IMR-90 (cell line): ENCODE measurements at regions not wholly inside any gene's neighbourhood (a gene's known extent, or its start where the extent isn't known, plus 50 kb on each side); places are given as distances from the start of the nearest gene placed in this dataset.
"Not testable (repeated sequence)": the region's sequence is repeated elsewhere in the genome, so short reads cannot be mapped to it uniquely, and the experiment has no call there.

ENCODE experiments used
- ATAC-seq: fragments of 200-7000 bp; cut with Tn5 transposase; 2 replicates; pipeline ENCODE4 v1.9.1; 2020; ENCODE audit warnings: low read depth, mild to moderate bottlenecking, moderate library complexity
- BruUV-seq: library from RNA; stranded (reverse); fragments of 400-500 nt; replicated peaks from 2 replicates; lab custom pipeline; 2021; lab: Mats Ljungman, UMichigan
- CTCF ChIA-PET: fragments of 300-600 bp; formaldehyde crosslinking; extraction: SDS; loops from one replicate; lab custom pipeline; 2021; ENCODE audit warnings: antibody characterized with exemption; lab: Yijun Ruan, JAX
- POLR2A ChIA-PET: fragments of 300-600 bp; sonication (Branson Sonifier 250); formaldehyde crosslinking; loops from one replicate; lab custom pipeline; 2022; ENCODE audit warnings: antibody characterized with exemption; ENCODE audit not compliant: unreplicated experiment; lab: Charles Lee
- DNase-seq: peaks from one replicate; pipeline ENCODE4 v3.0.0; 2013
- H2AFZ ChIP-seq: replicated peaks from 2 replicates; pipeline ENCODE3; 2013; ENCODE audit warnings: low read length, mild to moderate bottlenecking; ENCODE audit not compliant: poor library complexity
- H2AK5ac ChIP-seq: 2 replicates; pipeline ENCODE4 v1.6.1; 2013; ENCODE audit warnings: low read depth, low read length, inconsistent platforms
- H2AK9ac ChIP-seq: replicated peaks from 2 replicates; pipeline ENCODE3; 2013; ENCODE audit warnings: mild to moderate bottlenecking, low read depth, low read length, moderate library complexity; ENCODE audit not compliant: poor library complexity
- H2BK120ac ChIP-seq: 2 replicates; pipeline ENCODE4 v1.6.1; 2013; ENCODE audit warnings: low read depth, low read length, inconsistent platforms
- H2BK15ac ChIP-seq: 3 replicates; pipeline ENCODE4 v1.6.1; 2013; ENCODE audit warnings: low read depth, low read length, inconsistent platforms
- H2BK20ac ChIP-seq: 2 replicates; pipeline ENCODE4 v1.6.1; 2013; ENCODE audit warnings: low read depth, mild to moderate bottlenecking, inconsistent platforms, low read length, moderate library complexity
- H2BK5ac ChIP-seq: 2 replicates; pipeline ENCODE4 v1.6.1; 2013; ENCODE audit warnings: mild to moderate bottlenecking, low read depth, low read length, inconsistent platforms; ENCODE audit not compliant: poor library complexity, severe bottlenecking
- H3K14ac ChIP-seq: replicated peaks from 2 replicates; pipeline ENCODE4 v1.6.1; 2013; ENCODE audit warnings: low read depth, low read length, inconsistent platforms
- H3K18ac ChIP-seq: 2 replicates; pipeline ENCODE4 v1.6.1; 2013; ENCODE audit warnings: low read depth, low read length, control low read depth
- H3K23ac ChIP-seq: 2 replicates; pipeline ENCODE4 v1.6.1; 2013; ENCODE audit warnings: low read depth, low read length, inconsistent platforms
- H3K27ac ChIP-seq: 2 replicates; pipeline ENCODE4 v1.5.1; 2013; ENCODE audit warnings: mild to moderate bottlenecking, control low read depth, low read length; ENCODE audit not compliant: insufficient read depth
- H3K27me3 ChIP-seq: 2 replicates; pipeline ENCODE4 v1.6.1; 2013; ENCODE audit warnings: low read length; ENCODE audit not compliant: control insufficient read depth, insufficient read depth
- H3K36me3 ChIP-seq: 2 replicates; pipeline ENCODE4 v1.6.1; 2013; ENCODE audit warnings: low read length, mixed read lengths; ENCODE audit not compliant: control insufficient read depth, insufficient read depth
- H3K4ac ChIP-seq: 2 replicates; pipeline ENCODE4 v1.6.1; 2013; ENCODE audit warnings: low read depth, low read length, inconsistent platforms
- H3K4me1 ChIP-seq: 2 replicates; pipeline ENCODE4 v1.6.1; 2013; ENCODE audit warnings: low read length, mixed read lengths; ENCODE audit not compliant: control insufficient read depth, insufficient read depth
- H3K4me2 ChIP-seq: 2 replicates; pipeline ENCODE4 v1.6.1; 2013; ENCODE audit warnings: low read depth, mild to moderate bottlenecking, control low read depth, low read length, moderate library complexity
- H3K4me3 ChIP-seq: 2 replicates; pipeline ENCODE4 v1.5.1; 2013; ENCODE audit warnings: low read depth, mild to moderate bottlenecking, control low read depth, low read length, moderate library complexity; ENCODE audit not compliant: insufficient read depth
- H3K56ac ChIP-seq: 2 replicates; pipeline ENCODE4 v1.6.1; 2013; ENCODE audit warnings: low read length, inconsistent platforms; ENCODE audit not compliant: insufficient read depth; ENCODE audit errors: extremely low read depth
- H3K79me1 ChIP-seq, 2 experiments: 2 replicates each; pipeline ENCODE4 v1.6.1; 2013; ENCODE audit warnings: low read length in 2 of 2, inconsistent platforms in 1 of 2, low read depth in 1 of 2
- H3K9ac ChIP-seq: 2 replicates; pipeline ENCODE4 v1.6.1; 2013; ENCODE audit warnings: low read depth, low read length, control low read depth
- H3K9me1 ChIP-seq: 2 replicates; pipeline ENCODE4 v1.6.1; 2013; ENCODE audit warnings: low read length, inconsistent platforms; ENCODE audit not compliant: insufficient read depth
- H3K9me3 ChIP-seq: 2 replicates; pipeline ENCODE4 v1.6.1; 2013; ENCODE audit warnings: low read length; ENCODE audit not compliant: control insufficient read depth, insufficient read depth
- H4K20me1 ChIP-seq: 2 replicates; pipeline ENCODE4 v1.6.1; 2013; ENCODE audit warnings: low read length, inconsistent platforms; ENCODE audit not compliant: insufficient read depth
- H4K5ac ChIP-seq: 2 replicates; pipeline ENCODE4 v1.6.1; 2013; ENCODE audit warnings: mild to moderate bottlenecking, low read depth, low read length, control low read depth
- H4K8ac ChIP-seq, 2 experiments: 2 replicates each; pipeline ENCODE4 v1.6.1; 2013; ENCODE audit warnings: low read depth in 2 of 2, low read length in 2 of 2, control low read depth in 1 of 2, inconsistent platforms in 1 of 2
- H4K91ac ChIP-seq: 2 replicates; pipeline ENCODE4 v1.6.1; 2013; ENCODE audit warnings: low read depth, low read length, inconsistent platforms; ENCODE audit not compliant: insufficient read depth
- BHLHE40 ChIP-seq: fragments of 150-350 bp; IDR thresholded peaks from 2 replicates; pipeline ENCODE4 v1.6.1; 2016; ENCODE audit warnings: mild to moderate bottlenecking, low read depth, low read length
- CEBPB ChIP-seq: IDR thresholded peaks from 2 replicates; pipeline ENCODE4 v1.6.1; 2012; ENCODE audit warnings: low read depth, low read length, improper control_type of control experiment
- CHD1 ChIP-seq: IDR thresholded peaks from 2 replicates; pipeline ENCODE4 v1.6.1; 2012; ENCODE audit warnings: low read depth, low read length, improper control_type of control experiment
- FOS ChIP-seq: fragments of 150-350 bp; IDR thresholded peaks from 2 replicates; pipeline ENCODE4 v1.6.1; 2016; ENCODE audit warnings: low read depth, low read length
- MAFK ChIP-seq: IDR thresholded peaks from 2 replicates; pipeline ENCODE4 v1.6.1; 2012; ENCODE audit warnings: low read depth, low read length, improper control_type of control experiment
- MXI1 ChIP-seq: IDR thresholded peaks from 2 replicates; pipeline ENCODE4 v1.6.1; 2012; ENCODE audit warnings: low read depth, mild to moderate bottlenecking, low read length, moderate library complexity, borderline replicate concordance
- SMC3 ChIP-seq: fragments of 150-350 bp; IDR thresholded peaks from 2 replicates; pipeline ENCODE4 v1.6.1; 2016; ENCODE audit warnings: low read depth, mild to moderate bottlenecking, antibody characterized with exemption, low read length, moderate library complexity
- WGBS, 2 experiments: methylation state at CpG; one replicate each; pipeline versions ENCODE4 v1.1.5 to v1.1.7; 2013; ENCODE audit warnings: missing lambda C conversion rate in 2 of 2; ENCODE audit not compliant: insufficient read length in 1 of 2; ENCODE audit errors: extremely low coverage in 2 of 2; 5-methylcytosine and 5-hydroxymethylcytosine counted together
- dilution Hi-C: fragments of 300-500 bp; cut with HindIII; formaldehyde crosslinking; loops from one replicate; pipeline ENCODE4 v1.14.3; 2018; ENCODE audit warnings: low sequenced_read_pairs; ENCODE audit not compliant: unreplicated experiment
- in situ Hi-C: fragments of 300-500 bp; cut with MboI; formaldehyde crosslinking; loops from 3 replicates; pipeline ENCODE4 v1.14.3; 2019; ENCODE audit warnings: low sequenced_read_pairs, inconsistent platforms, mixed read lengths
- intact Hi-C: fragments of 100-400 bp; cut with micrococcal nuclease; formaldehyde crosslinking; loops from 2 replicates; pipeline ENCODE4 v1.10.0; 2022
- TF ChIP-seq, protein P1 (sequence below): fragments of 150-350 bp; IDR thresholded peaks from 2 replicates; pipeline ENCODE4 v1.6.1; 2016; ENCODE audit warnings: low read depth, mild to moderate bottlenecking, low read length, moderate library complexity, borderline replicate concordance
- TF ChIP-seq, protein P2 (sequence below): fragments of 150-350 bp; IDR thresholded peaks from 2 replicates; pipeline ENCODE4 v1.6.1; 2017; ENCODE audit warnings: mild to moderate bottlenecking, antibody characterized with exemption, low read length, low read depth

DNA sequence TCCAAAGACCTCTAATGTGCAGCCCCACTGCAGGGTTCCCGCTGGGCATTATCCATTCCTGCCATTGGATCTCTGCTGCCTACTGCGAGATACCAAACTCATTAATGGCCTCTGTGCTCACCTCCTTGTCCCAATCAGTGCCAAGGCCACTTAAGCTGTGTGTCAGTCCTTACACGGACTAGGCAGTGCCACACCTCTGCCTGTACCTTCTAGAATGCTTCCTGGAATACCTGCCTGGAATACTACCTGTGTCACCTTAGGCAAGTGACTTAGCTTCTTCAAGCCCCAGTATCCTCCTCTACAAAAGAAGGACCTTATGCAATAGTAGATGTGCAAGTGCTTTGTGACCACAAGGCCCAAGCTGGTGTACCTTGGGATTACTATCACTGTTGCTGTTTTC lies 100.1 kb downstream of the FOXD2 start:
- dilution Hi-C loops, result no loop called here
- Histone ChIP-seq H2BK5ac (no peak overlapping the region), H4K5ac (no peak overlapping the region)

DNA sequence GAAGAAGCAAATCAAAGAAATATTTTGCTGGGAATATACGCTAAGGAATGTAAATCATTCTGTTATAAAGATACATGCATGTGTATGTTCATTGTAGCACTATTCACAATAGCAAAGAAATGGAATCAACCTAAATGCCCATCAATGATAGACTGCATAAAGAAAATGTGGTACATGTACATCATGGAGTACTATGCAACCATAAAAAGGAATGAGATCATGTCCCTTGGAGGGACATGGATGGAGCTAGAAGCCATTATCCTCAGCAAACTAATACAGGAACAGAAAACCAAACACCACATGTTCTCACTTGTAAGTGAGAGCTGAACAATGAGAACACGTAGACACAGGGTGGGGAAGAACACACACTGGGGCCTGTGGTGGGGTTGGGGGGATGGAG lies 100.7 kb downstream of the FOXD2 start:
- peaks cover 19% of the 10 kb centered on the region for H3K27me3 ChIP-seq
- in situ Hi-C loops, H3K4me1 ChIP-seq, H4K5ac ChIP-seq, H2AFZ ChIP-seq, H3K4me2 ChIP-seq, dilution Hi-C loops, H3K14ac ChIP-seq, H3K23ac ChIP-seq, intact Hi-C loops, H4K8ac ChIP-seq, H2AK9ac ChIP-seq, H3K79me1 ChIP-seq, H3K27ac ChIP-seq, H4K20me1 ChIP-seq, H2BK5ac ChIP-seq, H3K18ac ChIP-seq, H3K9me3 ChIP-seq, H2BK120ac ChIP-seq, H2BK15ac ChIP-seq, H3K9me1 ChIP-seq, H3K4ac ChIP-seq, DNase-seq, H2AK5ac ChIP-seq, H3K9ac ChIP-seq, H3K4me3 ChIP-seq, H3K36me3 ChIP-seq, H3K56ac ChIP-seq, ATAC-seq, H4K91ac ChIP-seq, POLR2A ChIA-PET, BruUV-seq, H2BK20ac ChIP-seq, CTCF ChIA-PET: not testable (repeated sequence)
- no CpG with 5 or more reads among the region's 2 CpGs for WGBS, 2 experiments

More for the DNA sequence above, 100.1 kb downstream of the FOXD2 start:
- Histone ChIP-seq H3K14ac (no peak overlapping the region), H3K4me1 (no peaks in the 10 kb centered on the region), H3K36me3 (no peaks in the 10 kb centered on the region), H3K27ac (no peak overlapping the region), H4K8ac (no peak overlapping the region), H2AK5ac (no peak overlapping the region), H3K9me3 (no peaks in the 10 kb centered on the region), H3K27me3 (peaks cover 19% of the 10 kb centered on the region), H3K4ac (no peak overlapping the region), H3K23ac (no peak overlapping the region), H4K20me1 (no peaks in the 10 kb centered on the region), H3K79me1 (no peaks in the 10 kb centered on the region), H3K18ac (no peak overlapping the region), H3K9ac (no peak overlapping the region), H2BK20ac (no peak overlapping the region), H2BK15ac (no peak overlapping the region), H2AFZ (no peak overlapping the region), H2BK120ac (no peak overlapping the region), H3K9me1 (no peaks in the 10 kb centered on the region), H3K56ac (no peak overlapping the region), H2AK9ac (no peak overlapping the region), H3K4me2 (no peak overlapping the region), H3K4me3 (no peak overlapping the region), H4K91ac (no peak overlapping the region)
- no TSS peak for BruUV-seq
- WGBS, 2 experiments, result 20% methylated on average over 2 of the region's 3 CpGs; no CpG with 5 or more reads in 1 of the 2 experiments
- TF ChIP-seq SMC3, result no peak
- TF ChIP-seq CHD1, result no peak
- TF ChIP-seq, protein P1, sequence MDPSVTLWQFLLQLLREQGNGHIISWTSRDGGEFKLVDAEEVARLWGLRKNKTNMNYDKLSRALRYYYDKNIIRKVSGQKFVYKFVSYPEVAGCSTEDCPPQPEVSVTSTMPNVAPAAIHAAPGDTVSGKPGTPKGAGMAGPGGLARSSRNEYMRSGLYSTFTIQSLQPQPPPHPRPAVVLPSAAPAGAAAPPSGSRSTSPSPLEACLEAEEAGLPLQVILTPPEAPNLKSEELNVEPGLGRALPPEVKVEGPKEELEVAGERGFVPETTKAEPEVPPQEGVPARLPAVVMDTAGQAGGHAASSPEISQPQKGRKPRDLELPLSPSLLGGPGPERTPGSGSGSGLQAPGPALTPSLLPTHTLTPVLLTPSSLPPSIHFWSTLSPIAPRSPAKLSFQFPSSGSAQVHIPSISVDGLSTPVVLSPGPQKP, result no peak
- TF ChIP-seq BHLHE40, result no peak
- TF ChIP-seq, protein P2, sequence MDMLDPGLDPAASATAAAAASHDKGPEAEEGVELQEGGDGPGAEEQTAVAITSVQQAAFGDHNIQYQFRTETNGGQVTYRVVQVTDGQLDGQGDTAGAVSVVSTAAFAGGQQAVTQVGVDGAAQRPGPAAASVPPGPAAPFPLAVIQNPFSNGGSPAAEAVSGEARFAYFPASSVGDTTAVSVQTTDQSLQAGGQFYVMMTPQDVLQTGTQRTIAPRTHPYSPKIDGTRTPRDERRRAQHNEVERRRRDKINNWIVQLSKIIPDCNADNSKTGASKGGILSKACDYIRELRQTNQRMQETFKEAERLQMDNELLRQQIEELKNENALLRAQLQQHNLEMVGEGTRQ, result no peak
- TF ChIP-seq MXI1, result no peak
- TF ChIP-seq CEBPB, result no peak
- no peak for TF ChIP-seq FOS
- TF ChIP-seq MAFK, result no peak
- intact Hi-C loops (no loop called here), in situ Hi-C loops (no loop called here)
- no peak for ATAC-seq
- POLR2A ChIA-PET, result no interaction called here
- DNase-seq, result no peak
- CTCF ChIA-PET, result no interaction called here
